Adipose tissue (tissue), 3 donors: ENCODE measurements at regions not wholly inside any gene's neighbourhood (a gene's known extent, or its start where the extent isn't known, plus 50 kb on each side); places are given as distances from the start of the nearest gene placed in this dataset.
"Not testable (repeated sequence)": the region's sequence is repeated elsewhere in the genome, so short reads cannot be mapped to it uniquely, and the experiment has no call there.

Source experiments
- H3K27ac ChIP-seq: one replicate; pipeline ENCODE4 v1.5.1; 2013; ENCODE audit warnings: low read depth, low read length
- WGBS, 3 donors: extraction: QIAGEN DNeasy Blood & Tissue Kit; methylation state at CpG; one replicate each; pipeline ENCODE4 v1.1.7; 2013; 5-methylcytosine and 5-hydroxymethylcytosine counted together
- donor health status: healthy with polysubstance abuse.
- donor health status: Bipolar disorder and iron deficiency.
- donor health status: healthy.

DNA sequence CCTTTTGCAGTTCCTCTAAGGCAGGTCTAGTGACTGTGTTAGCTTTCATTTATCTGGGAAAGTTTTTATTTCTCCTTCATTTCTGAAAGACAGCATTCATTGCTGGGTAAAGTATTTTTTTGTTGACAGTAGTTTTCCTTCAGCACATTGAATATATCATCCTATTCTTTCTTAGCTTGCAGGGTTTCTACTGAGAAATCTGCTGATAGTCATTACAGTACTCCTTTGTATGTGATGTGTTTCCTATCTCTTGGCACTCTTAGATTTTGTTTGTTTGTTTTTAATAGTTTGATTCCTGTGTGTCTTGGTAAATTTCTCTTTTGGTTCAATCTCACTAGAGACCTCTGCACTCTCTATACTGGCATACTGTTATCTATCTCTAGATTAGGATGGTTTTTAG, 1667.9 kb downstream of the SLITRK1 start:
- no peak overlapping the region for H3K27ac ChIP-seq

GRCh38 chr13:82206241-82206640, 1676.0 kb downstream of the SLITRK1 start:
- WGBS, 3 donors = 77 to 86% (median 80%) methylated on average over 6 of the region's 6 CpGs

DNA sequence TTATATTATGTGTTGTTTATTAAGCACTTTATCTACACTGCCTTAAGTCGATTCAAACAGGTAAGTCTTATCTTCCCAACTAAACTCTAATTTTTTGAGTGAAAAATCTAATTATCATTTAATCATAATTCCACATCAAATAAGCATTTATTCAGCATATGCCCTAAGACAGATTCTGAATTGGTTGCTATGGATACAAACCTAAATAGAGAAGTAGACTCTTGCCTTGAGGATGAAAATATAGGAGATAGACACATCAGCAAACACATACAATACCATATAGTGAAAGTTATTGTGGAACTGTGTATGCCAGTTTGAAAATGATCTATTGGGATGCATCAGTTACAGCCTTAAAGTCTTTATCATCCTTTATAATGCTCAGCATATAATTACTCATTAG, 1679.9 kb downstream of the SLITRK1 start:
- WGBS, 3 donors = 33 to 51% (median 49%) methylated on average over 1 of the region's 1 CpG
- H3K27ac ChIP-seq = no peak overlapping the region

More at GRCh38 chr13:82206241-82206640, 1676.0 kb downstream of the SLITRK1 start:
- H3K27ac ChIP-seq = no peak overlapping the region

DNA sequence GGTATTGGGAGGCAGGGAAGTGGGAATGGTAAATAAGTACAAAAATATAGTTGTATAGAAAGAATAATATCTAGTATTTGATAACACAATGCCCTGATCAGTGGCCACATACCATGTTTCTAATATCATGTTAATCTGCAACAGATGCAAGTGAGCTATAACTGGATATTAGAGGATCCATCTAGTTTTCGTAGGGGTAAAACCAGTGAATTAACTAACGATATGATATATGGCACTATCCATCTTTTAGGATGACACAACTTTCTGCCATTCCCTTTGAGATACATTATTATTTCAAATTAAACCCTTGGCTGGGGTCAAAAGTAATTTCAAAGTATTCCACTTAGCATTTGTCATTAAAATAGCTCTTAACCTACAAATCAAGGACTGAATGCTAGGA, 1686.2 kb downstream of the SLITRK1 start:
- WGBS, 3 donors = 72 to 83% (median 73%) methylated on average over 2 of the region's 2 CpGs
- no peak overlapping the region for H3K27ac ChIP-seq

GRCh38 chr13:82187227-82187626, 1695.0 kb downstream of the SLITRK1 start:
- 70 to 83% (median 79%) methylated on average over 1 of the region's 1 CpG for WGBS, 3 donors
- no peak overlapping the region for H3K27ac ChIP-seq

GRCh38 chr13:82176751-82177150, 1705.5 kb downstream of the SLITRK1 start:
- H3K27ac ChIP-seq = no peak overlapping the region

GRCh38 chr13:82165396-82166174, 1716.7 kb downstream of the SLITRK1 start:
- 90% methylated on average over 15 to 18 of the region's 18 CpGs for WGBS, 3 donors
- no peak overlapping the region for H3K27ac ChIP-seq

- 86 to 95% (median 86%) methylated on average over 27 to 31 of the region's 31 CpGs for WGBS, 3 donors
- H3K27ac ChIP-seq = not testable (repeated sequence)
Observed at GRCh38 chr13:82164780-82165395, 1717.4 kb downstream of the SLITRK1 start.

- no peak overlapping the region for H3K27ac ChIP-seq
Observed at GRCh38 chr13:82147526-82147925, 1734.7 kb downstream of the SLITRK1 start.

- 71 to 82% (median 81%) methylated on average over 2 of the region's 2 CpGs for WGBS, 3 donors
- no peak overlapping the region for H3K27ac ChIP-seq
Observed at GRCh38 chr13:82136880-82137279, 1745.4 kb downstream of the SLITRK1 start.

GRCh38 chr13:82129281-82129680, 1753.0 kb downstream of the SLITRK1 start:
- no peak overlapping the region for H3K27ac ChIP-seq
- WGBS, 3 donors = 28 to 50% (median 33%) methylated on average over 1 of the region's 1 CpG

DNA sequence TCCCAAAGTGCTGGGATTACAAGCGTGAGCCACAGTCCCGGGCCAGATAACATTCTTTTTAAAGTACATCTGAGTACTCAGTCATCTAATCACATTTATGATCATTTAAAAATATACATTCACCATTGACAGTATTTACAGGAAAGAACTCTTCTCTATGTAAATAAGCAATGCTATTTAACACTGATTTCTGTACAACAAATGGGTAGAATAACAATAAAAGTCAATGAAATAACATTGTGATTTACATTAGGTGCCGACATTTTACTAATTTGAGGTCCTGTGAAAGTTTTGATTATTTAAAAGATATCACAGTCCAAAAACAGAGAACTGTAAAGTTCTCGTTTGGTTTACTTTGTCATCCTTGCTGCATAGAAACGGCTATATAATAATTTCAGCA, 1763.7 kb downstream of the SLITRK1 start:
- 79 to 90% (median 85%) methylated on average over 5 of the region's 5 CpGs for WGBS, 3 donors
- no peak overlapping the region for H3K27ac ChIP-seq

DNA sequence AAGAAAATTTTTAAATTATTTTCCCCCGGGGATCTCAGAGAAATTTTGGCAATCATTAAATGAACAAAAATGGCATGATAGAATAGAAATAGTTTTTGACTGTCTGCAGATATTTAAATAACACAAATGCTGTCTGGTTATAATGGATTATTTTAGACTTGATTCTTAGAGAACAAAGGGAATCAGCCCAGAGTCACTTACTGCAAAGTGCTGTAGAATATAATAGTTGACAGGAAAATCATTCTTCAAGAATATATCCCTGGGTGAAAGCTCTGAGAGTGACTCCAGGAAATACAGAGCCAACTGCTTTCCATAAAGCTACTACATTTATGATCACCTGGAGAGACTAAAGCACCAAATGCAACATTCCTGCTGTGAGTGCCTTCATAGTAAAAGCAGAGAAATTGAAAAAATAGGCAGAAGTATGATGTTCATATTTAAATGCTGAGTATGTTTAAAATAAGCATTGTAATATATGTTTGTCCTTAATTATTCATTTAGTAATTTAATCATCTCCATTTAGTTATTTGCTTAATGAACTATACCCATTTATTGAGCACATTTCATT, 1765.8 kb downstream of the SLITRK1 start:
- WGBS, 3 donors = 67 to 80% (median 67%) methylated on average over 1 of the region's 1 CpG
- no peak overlapping the region for H3K27ac ChIP-seq

DNA sequence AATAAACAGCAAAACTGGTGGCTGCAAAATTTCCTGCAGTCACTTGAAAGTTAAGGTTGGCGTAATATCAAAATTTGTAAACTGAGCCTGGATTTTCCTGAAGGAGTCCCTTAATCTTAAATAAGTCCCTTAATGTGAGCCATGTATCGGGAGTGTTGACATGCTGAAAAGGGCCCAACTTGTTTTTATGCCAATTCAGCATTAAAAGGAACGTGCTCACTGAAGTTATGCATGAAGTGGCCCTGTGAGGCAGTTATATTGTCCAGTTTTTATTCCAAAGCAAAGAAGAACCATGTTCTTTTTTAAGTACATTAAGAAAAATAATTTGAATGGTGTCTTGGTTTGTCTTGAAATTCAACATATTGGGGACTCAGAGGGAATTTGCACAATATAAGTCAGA, 1766.9 kb downstream of the SLITRK1 start:
- no peak overlapping the region for H3K27ac ChIP-seq
- WGBS, 3 donors = 77 to 91% (median 78%) methylated on average over 3 of the region's 3 CpGs

DNA sequence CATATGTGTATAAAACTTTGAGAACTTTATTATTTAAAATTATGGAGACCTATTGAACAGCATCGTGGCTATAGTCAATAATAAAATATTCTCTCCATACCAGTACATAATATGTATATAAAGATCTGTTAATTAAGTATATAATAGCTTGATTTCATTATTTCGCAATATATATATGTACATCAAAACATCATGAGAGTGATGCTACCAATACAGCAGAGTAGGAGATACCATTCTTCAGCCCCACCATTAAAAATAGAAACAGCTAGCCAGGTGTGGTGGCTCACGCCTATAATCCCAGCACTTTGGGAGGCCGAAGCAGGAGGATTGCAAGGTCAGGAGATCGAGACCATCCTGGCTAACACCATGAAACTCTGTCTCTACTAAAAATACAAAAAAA, 1755.3 kb upstream of the SPRY2 start:
- no peak overlapping the region for H3K27ac ChIP-seq
- 89 to 90% (median 90%) methylated on average over 5 of the region's 5 CpGs for WGBS, 3 donors

DNA sequence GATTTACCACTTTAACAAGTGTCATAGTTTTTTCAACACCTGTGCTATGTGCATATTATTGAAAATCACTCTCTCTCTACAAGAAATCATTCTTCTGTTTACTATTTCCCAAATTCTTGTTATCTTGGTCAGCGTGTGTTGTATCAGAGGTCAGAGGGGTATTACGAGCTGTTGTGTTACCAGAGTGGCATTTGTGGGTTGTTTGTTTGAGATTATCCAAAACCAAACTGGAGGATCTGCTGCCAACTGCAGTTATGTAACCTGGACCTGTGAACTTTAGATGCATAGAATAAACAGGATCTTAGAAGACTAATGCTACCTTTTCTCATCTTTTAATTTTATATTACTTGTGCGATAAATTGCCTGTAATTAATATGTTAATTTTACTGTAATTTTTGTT, 1751.4 kb upstream of the SPRY2 start:
- no peak overlapping the region for H3K27ac ChIP-seq
- 50 to 79% (median 75%) methylated on average over 3 of the region's 3 CpGs for WGBS, 3 donors

- 27 to 61% (median 29%) methylated on average over 1 of the region's 1 CpG for whole genome bisulfite sequencing, 3 donors
- H3K27ac ChIP-seq = no peak overlapping the region
Observed at GRCh38 chr13:82088781-82089180, 1747.9 kb upstream of the SPRY2 start.

DNA sequence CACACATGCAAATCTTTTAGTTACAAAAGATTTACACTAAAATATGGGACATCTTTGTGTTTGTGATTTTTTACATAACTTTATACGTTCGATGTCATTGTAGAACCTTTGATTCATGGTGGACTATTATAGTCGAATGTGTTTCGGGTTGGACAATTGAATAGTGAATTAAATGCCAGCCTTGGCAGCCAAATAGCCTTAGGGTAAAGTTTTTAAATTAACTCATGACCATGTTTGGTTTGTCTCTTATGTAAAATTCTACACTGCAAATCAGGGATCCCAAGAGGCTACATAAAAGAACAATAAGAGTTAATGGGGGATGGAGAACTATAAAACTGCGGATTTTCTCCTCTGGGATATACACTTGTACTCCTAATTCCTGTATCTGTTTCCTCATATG, 1735.6 kb upstream of the SPRY2 start:
- WGBS, 3 donors = 77 to 89% (median 83%) methylated on average over 5 of the region's 5 CpGs
- no peak overlapping the region for H3K27ac ChIP-seq

DNA sequence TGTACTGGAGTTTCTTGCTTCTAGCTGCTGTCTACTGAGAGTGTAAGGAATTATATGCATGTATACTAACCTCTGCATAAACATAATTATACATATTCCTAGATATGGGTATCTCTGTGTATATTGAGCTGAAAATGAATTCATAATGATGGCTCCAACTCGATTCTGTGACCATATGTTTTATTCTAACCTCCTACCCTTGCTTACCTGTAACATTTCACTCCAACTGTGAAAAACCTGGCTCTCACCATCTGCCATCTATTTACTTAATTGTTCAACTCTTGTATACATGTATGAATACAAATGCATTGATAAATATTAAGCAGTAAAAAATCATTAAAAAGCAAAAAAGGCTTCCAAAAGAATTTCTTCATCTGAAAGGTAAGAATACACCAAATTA, 1729.5 kb upstream of the SPRY2 start:
- whole genome bisulfite sequencing, 3 donors = 23 to 34% (median 31%) methylated on average over 1 of the region's 1 CpG
- no peak overlapping the region for H3K27ac ChIP-seq

GRCh38 chr13:82062772-82063171, 1721.8 kb upstream of the SPRY2 start:
- H3K27ac ChIP-seq = no peak overlapping the region
- 63 to 73% (median 67%) methylated on average over 4 of the region's 4 CpGs for WGBS, 3 donors
